ENCODE measurements at regions not wholly inside any gene's neighbourhood (a gene's known extent, or its start where the extent isn't known, plus 50 kb on each side); places are given as distances from the start of the nearest gene placed in this dataset.

GRCh38 chr12:4074129-4074528 lies 199.4 kb upstream of the CCND2 start:
- Histone ChIP-seq H3K79me2 (ENCODE audit: insufficient read depth) (no peaks in the 10 kb centered on the region), H3K4me3 (ENCODE audit: low read depth in 2 of 2, low read length in 1 of 2) (no peak overlapping the region), H3K9me2 (no peaks in the 10 kb centered on the region), H3K4me2 (no peak overlapping the region), H3K36me3 (replicated peaks in 1 of 2; ENCODE audit: control insufficient read depth in 1 of 2, insufficient read depth in 2 of 2, low read length in 1 of 2) (no peaks in the 10 kb centered on the region), H4K20me1 (ENCODE audit: insufficient read depth) (no peaks in the 10 kb centered on the region), H3K9ac (no peak overlapping the region), H3K27me3 (ENCODE audit: insufficient read depth) (no peaks in the 10 kb centered on the region), H3K9me3 (no peaks in the 10 kb centered on the region), H3F3A (replicated peaks; ENCODE audit: insufficient read depth) (no peaks in the 10 kb centered on the region), H2AFZ (ENCODE audit: low read depth) (no peak overlapping the region), H3K4me1 (ENCODE audit: control insufficient read depth in 1 of 2, insufficient read depth in 2 of 2, low read depth in 1 of 2, low read length in 1 of 2) (no peaks in the 10 kb centered on the region), H3K27ac (ENCODE audit: low read depth in 2 of 2, low read length in 1 of 2) (no peak overlapping the region)
- TF ChIP-seq EP300 (IDR thresholded peaks at IDR 0.05; ENCODE audit: borderline replicate concordance in 1 of 2, low read depth in 1 of 2, low read length in 1 of 2): no peak
- POLR2A ChIA-PET: no interaction called here
- no peak for DNase-seq
- under 1% methylated on average over 4 of the region's 4 CpGs for WGBS (ENCODE audit: low lambda C conversion rate)
- CTCF ChIA-PET: interaction anchor here (1.0 kb wide), 1 partner anchor 36 kb away, joined by 3 read pairs; no protein-coding TSS in a partner anchor

- no peak overlapping the region for H3K9ac ChIP-seq
- H2AFZ ChIP-seq (ENCODE audit: low read depth): no peak overlapping the region; the same call in 1 of the 2 replicates
- POLR2A ChIA-PET: no interaction called here
- H3K79me2 ChIP-seq (ENCODE audit: insufficient read depth): no peaks in the 10 kb centered on the region
- no peaks in the 10 kb centered on the region for H3K27me3 ChIP-seq (ENCODE audit: insufficient read depth)
- no peaks in the 10 kb centered on the region for H3K4me1 ChIP-seq (ENCODE audit: control insufficient read depth in 1 of 2, insufficient read depth in 2 of 2, low read depth in 1 of 2, low read length in 1 of 2)
- H3F3A ChIP-seq (replicated peaks; ENCODE audit: insufficient read depth): no peaks in the 10 kb centered on the region
- DNase-seq: no peak
- H3K36me3 ChIP-seq (replicated peaks in 1 of 2; ENCODE audit: control insufficient read depth in 1 of 2, insufficient read depth in 2 of 2, low read length in 1 of 2): no peaks in the 10 kb centered on the region
- no peaks in the 10 kb centered on the region for H3K9me3 ChIP-seq
- no peaks in the 10 kb centered on the region for H3K9me2 ChIP-seq
- 2% methylated on average over 3 of the region's 3 CpGs for WGBS (ENCODE audit: low lambda C conversion rate)
- no peak overlapping the region for H3K4me2 ChIP-seq
- no peaks in the 10 kb centered on the region for H4K20me1 ChIP-seq (ENCODE audit: insufficient read depth)
- H3K4me3 ChIP-seq (ENCODE audit: low read depth in 2 of 2, low read length in 1 of 2): no peak overlapping the region
- no peak overlapping the region for H3K27ac ChIP-seq (ENCODE audit: low read depth in 2 of 2, low read length in 1 of 2)
- no peak for TF ChIP-seq FOXM1 (IDR thresholded peaks at IDR 0.05; ENCODE audit: low read depth)
- no peak for TF ChIP-seq MEF2A (IDR thresholded peaks at IDR 0.05; ENCODE audit: borderline replicate concordance, low read depth)
- no peak for TF ChIP-seq IRF3 (IDR thresholded peaks at IDR 0.05; ENCODE audit: low read depth, low read length)
- TF ChIP-seq JUND (IDR thresholded peaks at IDR 0.05): no peak
- no peak for TF ChIP-seq ELF1 (IDR thresholded peaks at IDR 0.05)
- no peak for TF ChIP-seq EZH2phosphoT487 (IDR thresholded peaks at IDR 0.05; ENCODE audit: borderline replicate concordance, low read depth)
- TF ChIP-seq CHD2 (IDR thresholded peaks at IDR 0.05; ENCODE audit: low read length, partially characterized antibody): no peak
- no peak for TF ChIP-seq FOXJ3 (CRISPR knock-in tag; IDR thresholded peaks at IDR 0.05)
- no peak for TF ChIP-seq REST (IDR thresholded peaks at IDR 0.05; ENCODE audit: low read depth, low read length)
- TF ChIP-seq SIN3A (IDR thresholded peaks at IDR 0.05; ENCODE audit: borderline replicate concordance, low read depth, low read length): no peak
- TF ChIP-seq USF1 (IDR thresholded peaks at IDR 0.05; ENCODE audit: borderline replicate concordance, low read depth): no peak
- CTCF ChIA-PET: interaction anchor here (0.9 kb wide), 1 partner anchor 36 kb away, joined by 3 read pairs; no protein-coding TSS in a partner anchor
Measured at GRCh38 chr12:4069670-4070010, 196.4 kb upstream of the PARP11 start.
